CD14-positive monocyte (primary cell): ENCODE measurements at regions not wholly inside any gene's neighbourhood (a gene's known extent, or its start where the extent isn't known, plus 50 kb on each side); places are given as distances from the start of the nearest gene placed in this dataset.
A peak's percentile ranks its signal among the peaks of the same experiment; 100 is the strongest.

Experiments
- DNase-seq, 3 donors: peaks; one replicate each; pipeline ENCODE4 v3.0.0-alpha.2; 2011 to 2022
- H2AFZ ChIP-seq: 2 replicates; pipeline ENCODE4 v1.6.0; 2012; ENCODE audit warnings: mild to moderate bottlenecking, low read depth, low read length, inconsistent platforms; ENCODE audit not compliant: insufficient read depth, poor library complexity, severe bottlenecking
- H3K27ac ChIP-seq, 2 donors: 1 replicate in 1 of 2; 2 replicates in 1 of 2; pipeline ENCODE4 v1.5.1; 2012 to 2013; ENCODE audit warnings: low read length in 2 of 2, control low read depth in 1 of 2, inconsistent platforms in 1 of 2, low read depth in 1 of 2, mild to moderate bottlenecking in 1 of 2
- H3K27me3 ChIP-seq, 2 donors: one replicate each; pipeline versions ENCODE4 v1.6.0 to v1.6.1; 2011 to 2013; ENCODE audit warnings: low read length in 2 of 2; ENCODE audit not compliant: control insufficient read depth in 2 of 2, insufficient read depth in 2 of 2
- H3K36me3 ChIP-seq, 2 donors: replicated peaks in 1 of 2; 1 replicate in 1 of 2; 2 replicates in 1 of 2; pipeline versions ENCODE4 v1.5.1 to v1.6.1; 2012 to 2013; ENCODE audit warnings: low read length in 2 of 2, control low read depth in 1 of 2, inconsistent platforms in 1 of 2, mild to moderate bottlenecking in 1 of 2; ENCODE audit not compliant: insufficient read depth in 2 of 2, control insufficient read depth in 1 of 2
- H3K4me1 ChIP-seq, 2 donors: 1 replicate in 1 of 2; 2 replicates in 1 of 2; pipeline versions ENCODE4 v1.5.1 to v1.6.1; 2012 to 2013; ENCODE audit warnings: low read length in 2 of 2, control low read depth in 1 of 2, inconsistent platforms in 1 of 2, mild to moderate bottlenecking in 1 of 2, moderate library complexity in 1 of 2; ENCODE audit not compliant: insufficient read depth in 2 of 2, control insufficient read depth in 1 of 2
- H3K4me2 ChIP-seq: replicated peaks from 2 replicates; pipeline ENCODE3; 2012; ENCODE audit warnings: low read length, moderate library complexity, mild to moderate bottlenecking; ENCODE audit not compliant: poor library complexity, severe bottlenecking; ENCODE audit errors: extremely low read depth
- H3K4me3 ChIP-seq, 3 experiments: fragments of 200-600 bp in 1 of 3; sonication (generic) in 1 of 3; replicated peaks in 1 of 3; 1 replicate in 2 of 3; 2 replicates in 1 of 3; pipeline ENCODE4 v1.5.1; 2011 to 2013; ENCODE audit warnings: low read length in 3 of 3, mild to moderate bottlenecking in 3 of 3, control low read depth in 2 of 3, low read depth in 2 of 3, inconsistent platforms in 1 of 3, moderate library complexity in 1 of 3
- H3K79me2 ChIP-seq: 2 replicates; pipeline ENCODE4 v1.6.0; 2012; ENCODE audit warnings: mild to moderate bottlenecking, control low read depth, inconsistent platforms, low read length, moderate library complexity; ENCODE audit not compliant: insufficient read depth
- H3K9ac ChIP-seq: 2 replicates; pipeline ENCODE4 v1.6.0; 2017; ENCODE audit warnings: low read length, mild to moderate bottlenecking; ENCODE audit not compliant: insufficient read depth, poor library complexity, severe bottlenecking
- H3K9me3 ChIP-seq, 2 donors: replicated peaks in 1 of 2; 1 replicate in 1 of 2; 2 replicates in 1 of 2; pipeline versions ENCODE4 v1.5.1 to v1.6.1; 2012 to 2013; ENCODE audit warnings: low read length in 2 of 2, control low read depth in 1 of 2; ENCODE audit not compliant: control insufficient read depth in 1 of 2, insufficient read depth in 1 of 2
- H4K20me1 ChIP-seq: 2 replicates; pipeline ENCODE4 v1.6.0; 2012; ENCODE audit warnings: mild to moderate bottlenecking, low read length, control low read depth, moderate library complexity; ENCODE audit not compliant: insufficient read depth
- H3K27ac Mint-ChIP-seq, 7 donors: one replicate each; pipeline ENCODE4 v1.8.0; 2020; ENCODE audit warnings: mild to moderate bottlenecking in 7 of 7, mixed read lengths in 7 of 7, moderate library complexity in 6 of 7, inconsistent platforms in 2 of 7
- H3K27me3 Mint-ChIP-seq, 3 donors: one replicate each; pipeline ENCODE4 v1.8.0; 2021 to 2022; ENCODE audit warnings: low read depth in 3 of 3, mild to moderate bottlenecking in 3 of 3, mixed read lengths in 3 of 3, moderate library complexity in 3 of 3, inconsistent platforms in 1 of 3
- H3K36me3 Mint-ChIP-seq, 2 donors: one replicate each; pipeline ENCODE4 v1.8.0; 2020; ENCODE audit warnings: mixed read lengths in 2 of 2, inconsistent platforms in 1 of 2, mild to moderate bottlenecking in 1 of 2
- H3K4me1 Mint-ChIP-seq: one replicate; pipeline ENCODE4 v1.8.0; 2020; ENCODE audit warnings: mild to moderate bottlenecking, mixed read lengths
- H3K4me3 Mint-ChIP-seq, 2 donors: one replicate each; pipeline ENCODE4 v1.8.0; 2020; ENCODE audit warnings: mild to moderate bottlenecking in 2 of 2, mixed read lengths in 2 of 2, moderate library complexity in 1 of 2
- H3K9me3 Mint-ChIP-seq, 7 donors: one replicate each; pipeline ENCODE4 v1.8.0; 2020 to 2022; ENCODE audit warnings: mixed read lengths in 7 of 7, mild to moderate bottlenecking in 6 of 7, moderate library complexity in 6 of 7, inconsistent platforms in 2 of 7
- CTCF ChIP-seq: fragments of 200-600 bp; IDR thresholded peaks from one replicate; pipeline ENCODE4 v1.8.0; 2022; ENCODE audit warnings: antibody characterized with exemption, mild to moderate bottlenecking
- WGBS: methylation state at CpG from one replicate; pipeline ENCODE4 v1.1.5; 2013; ENCODE audit warnings: missing lambda C conversion rate; ENCODE audit not compliant: insufficient coverage; 5-methylcytosine and 5-hydroxymethylcytosine counted together
- intact Hi-C, 2 donors: fragments of 100-400 bp; cut with micrococcal nuclease; formaldehyde crosslinking; loops; one replicate each; pipeline versions ENCODE4 v1.15.0 to v1.15.1; 2023

GRCh38 chr15:98581715-98582114, 66.6 kb upstream of the IGF1R start:
- Histone ChIP-seq H3K9me3 (peaks cover 0 to 7% of the 10 kb centered on the region in 2 donors), H3K4me2 (no peak overlapping the region), H4K20me1 (no peaks in the 10 kb centered on the region), H3K79me2 (no peaks in the 10 kb centered on the region), H3K36me3 (no peaks in the 10 kb centered on the region), H3K27ac (no peak overlapping the region), H3K4me3 (no peak overlapping the region), H2AFZ (no peak overlapping the region), H3K4me1 (no peaks in the 10 kb centered on the region), H3K9ac (no peak overlapping the region), H3K27me3 (peaks cover 27 to 43% of the 10 kb centered on the region in 2 donors)
- DNase-seq: no peak
- Mint-ChIP-seq H3K4me1 (no peaks in the 10 kb centered on the region), H3K36me3 (no peaks in the 10 kb centered on the region), H3K27ac (no peak overlapping the region), H3K27me3 (peaks cover 35 to 60% (median 47%) of the 10 kb centered on the region in 3 donors), H3K9me3 (peaks cover 0 to 11% (median 7%) of the 10 kb centered on the region in 7 donors), H3K4me3 (no peak overlapping the region)
- TF ChIP-seq CTCF: no peak
- intact Hi-C loops: no loop called here
- no CpG with 5 or more reads among the region's 5 CpGs for WGBS

GRCh38 chr15:98582900-98583554, 65.3 kb upstream of the IGF1R start:
- no peaks in the 10 kb centered on the region for H3K4me1 Mint-ChIP-seq
- no CpG with 5 or more reads among the region's 6 CpGs for WGBS
- H3K27me3 Mint-ChIP-seq: peaks cover 40 to 60% (median 50%) of the 10 kb centered on the region in 3 donors

More at GRCh38 chr15:98582900-98583554, 65.3 kb upstream of the IGF1R start:
- H3K9me3 Mint-ChIP-seq: peaks cover 0 to 11% (median 7%) of the 10 kb centered on the region in 7 donors
- H3K27ac ChIP-seq: no peak overlapping the region
- H3K79me2 ChIP-seq: no peaks in the 10 kb centered on the region
- intact Hi-C loops: no loop called here
- H2AFZ ChIP-seq: no peak overlapping the region
- peaks cover 0 to 7% of the 10 kb centered on the region in 2 donors for H3K9me3 ChIP-seq
- H3K27me3 ChIP-seq: peaks cover 27 to 43% of the 10 kb centered on the region in 2 donors
- no peak overlapping the region for H3K4me3 ChIP-seq
- DNase-seq: no peak
- no peak overlapping the region for H3K9ac ChIP-seq
- no peaks in the 10 kb centered on the region for H3K36me3 ChIP-seq
- no peak overlapping the region for H3K27ac Mint-ChIP-seq
- TF ChIP-seq CTCF: no peak
- H3K4me3 Mint-ChIP-seq: peak overlapping the region in 1 of 2 donors; percentile 15
- H4K20me1 ChIP-seq: no peaks in the 10 kb centered on the region
- no peaks in the 10 kb centered on the region for H3K36me3 Mint-ChIP-seq
- no peak overlapping the region for H3K4me2 ChIP-seq
- no peaks in the 10 kb centered on the region for H3K4me1 ChIP-seq
